GM23248 (cell line): ENCODE measurements at regions not wholly inside any gene's neighbourhood (a gene's known extent, or its start where the extent isn't known, plus 50 kb on each side); places are given as distances from the start of the nearest gene placed in this dataset.

Experiments used
- EZH2 ChIP-seq: fragments of 200-600 bp; sonication (generic); IDR thresholded peaks from 2 replicates; pipeline ENCODE4 v1.6.1; 2018; ENCODE audit warnings: antibody characterized with exemption, mild to moderate bottlenecking; ENCODE audit not compliant: insufficient read depth, poor library complexity, severe bottlenecking
- EZH2phosphoT487 ChIP-seq: fragments of 200-600 bp; sonication (generic); IDR thresholded peaks from 2 replicates; pipeline ENCODE4 v1.6.1; 2018; ENCODE audit warnings: antibody characterized with exemption, moderate library complexity, mild to moderate bottlenecking, low read depth; ENCODE audit not compliant: insufficient read depth

DNA sequence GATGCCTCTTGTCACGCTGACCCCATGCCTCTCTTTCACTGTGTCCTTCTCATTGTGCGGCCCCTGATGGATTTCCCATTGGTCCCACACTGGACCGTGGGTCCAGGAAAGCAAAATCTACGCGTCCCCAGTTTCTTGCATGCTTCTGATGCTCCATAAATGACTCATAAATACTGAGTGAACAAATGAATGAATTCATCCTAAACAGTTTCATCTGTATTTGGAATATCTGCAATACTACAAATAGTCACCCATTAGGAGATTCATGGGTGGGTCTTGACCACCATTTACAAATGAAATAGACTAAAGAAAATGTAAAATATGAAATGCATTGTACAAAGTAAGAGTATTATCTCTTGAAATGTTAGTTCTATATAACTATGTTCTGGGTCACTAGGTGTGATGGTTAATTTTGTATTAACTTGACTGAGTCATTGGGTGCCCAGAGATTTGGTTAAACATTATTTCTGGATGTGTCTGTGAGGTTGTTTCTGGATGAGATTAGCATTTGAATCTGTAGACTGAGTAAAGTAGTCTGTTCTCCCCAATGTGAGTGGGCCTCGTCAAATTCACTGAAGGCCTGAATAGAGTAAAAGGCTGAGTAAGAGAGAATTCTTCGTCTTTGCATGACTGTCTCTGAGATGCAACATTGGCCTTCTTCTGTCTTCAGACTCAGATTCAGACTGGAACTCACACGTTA is 448.7 kb downstream of the PREX1 start:
- TF ChIP-seq EZH2 (no peak), EZH2phosphoT487 (no peak)
